LNCaP clone FGC (cell line): ENCODE measurements at regions not wholly inside any gene's neighbourhood (a gene's known extent, or its start where the extent isn't known, plus 50 kb on each side); places are given as distances from the start of the nearest gene placed in this dataset.
"Not testable (repeated sequence)": the region's sequence is repeated elsewhere in the genome, so short reads cannot be mapped to it uniquely, and the experiment has no call there.

Experiments
- DNase-seq: peaks from one replicate; pipeline ENCODE4 v3.0.0-alpha.2; 2011; ENCODE audit warnings: low read depth
- H3K4me3 ChIP-seq: 2 replicates; pipeline ENCODE4 v1.5.1; 2011; ENCODE audit warnings: mild to moderate bottlenecking, low read depth, low read length, control low read depth
- CTCF ChIP-seq: IDR thresholded peaks from 2 replicates; pipeline ENCODE4 v1.5.1; 2012; ENCODE audit warnings: mild to moderate bottlenecking; ENCODE audit not compliant: control insufficient read depth, insufficient read depth; ENCODE audit errors: extremely low read depth

DNA sequence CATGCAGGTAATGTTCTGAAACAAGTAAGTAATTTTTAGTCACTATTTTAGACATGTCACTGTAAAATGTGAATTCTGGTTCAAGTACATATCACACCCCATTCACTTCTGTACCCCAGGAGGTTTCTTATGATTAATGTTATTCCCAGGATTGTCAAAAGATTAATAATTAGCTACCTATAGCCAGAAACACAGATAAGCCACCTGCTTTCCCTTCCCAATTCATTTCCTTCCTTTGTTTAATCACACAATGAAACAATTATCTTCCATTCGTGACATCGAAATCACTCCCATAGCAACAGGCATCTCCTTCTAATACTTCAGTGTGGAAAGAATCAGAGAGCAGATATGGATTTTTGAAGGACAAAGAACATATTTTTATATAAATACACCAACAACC is 1650.3 kb upstream of the CELF4 start:
- no peak for TF ChIP-seq CTCF

GRCh38 chr18:39211461-39211860 is 1645.9 kb upstream of the CELF4 start:
- DNase-seq: no peak
- H3K4me3 ChIP-seq: no peak overlapping the region
- TF ChIP-seq CTCF: no peak

More for the DNA sequence above, 1650.3 kb upstream of the CELF4 start:
- no peak overlapping the region for H3K4me3 ChIP-seq
- DNase-seq: no peak

- no peak overlapping the region for H3K4me3 ChIP-seq
- DNase-seq: no peak
- TF ChIP-seq CTCF: no peak
These were observed 1643.6 kb upstream of the CELF4 start for GRCh38 chr18:39209173-39209572.

GRCh38 chr18:39208729-39209128 is 1643.1 kb upstream of the CELF4 start:
- H3K4me3 ChIP-seq: no peak overlapping the region
- no peak for DNase-seq
- no peak for TF ChIP-seq CTCF

- TF ChIP-seq CTCF: no peak
- no peak for DNase-seq
- H3K4me3 ChIP-seq: no peak overlapping the region
These were observed 1642.6 kb upstream of the CELF4 start for GRCh38 chr18:39208190-39208589.

- H3K4me3 ChIP-seq, DNase-seq: not testable (repeated sequence)
These were observed 1641.0 kb upstream of the CELF4 start for GRCh38 chr18:39206398-39207103.

DNA sequence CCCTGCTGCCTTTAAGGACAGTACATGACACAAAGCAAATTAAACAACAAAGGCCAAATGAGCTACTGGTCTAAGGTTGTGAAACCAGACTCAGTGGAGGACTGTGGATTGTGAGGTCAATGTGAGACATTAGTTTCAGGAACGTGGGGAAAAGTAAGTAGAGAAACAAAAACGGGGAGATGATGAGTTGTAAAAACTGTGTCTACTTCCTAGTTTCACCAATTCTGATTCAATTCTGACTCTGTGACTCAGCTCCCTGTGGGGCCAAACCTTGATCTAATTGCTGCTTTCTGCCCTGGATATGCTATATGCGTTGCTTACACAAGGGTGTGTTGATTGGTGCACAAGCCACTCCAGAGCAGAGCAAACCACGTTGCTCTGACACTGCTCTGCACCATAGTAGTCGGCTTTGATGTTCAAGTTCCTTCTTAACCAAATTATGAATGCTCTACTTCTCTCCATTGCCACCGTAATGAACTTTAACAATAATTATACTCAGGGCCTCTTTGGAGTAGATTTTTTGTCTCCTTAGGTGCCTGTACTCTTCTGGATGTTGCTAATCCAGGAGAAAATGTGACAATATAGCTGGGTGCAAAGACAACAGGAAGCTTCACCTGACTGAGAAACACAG is 1640.1 kb upstream of the CELF4 start:
- DNase-seq: no peak
- no peak for TF ChIP-seq CTCF
- no peak overlapping the region for H3K4me3 ChIP-seq
